ENCODE measurements at regions not wholly inside any gene's neighbourhood (a gene's known extent, or its start where the extent isn't known, plus 50 kb on each side); places are given as distances from the start of the nearest gene placed in this dataset.

DNA sequence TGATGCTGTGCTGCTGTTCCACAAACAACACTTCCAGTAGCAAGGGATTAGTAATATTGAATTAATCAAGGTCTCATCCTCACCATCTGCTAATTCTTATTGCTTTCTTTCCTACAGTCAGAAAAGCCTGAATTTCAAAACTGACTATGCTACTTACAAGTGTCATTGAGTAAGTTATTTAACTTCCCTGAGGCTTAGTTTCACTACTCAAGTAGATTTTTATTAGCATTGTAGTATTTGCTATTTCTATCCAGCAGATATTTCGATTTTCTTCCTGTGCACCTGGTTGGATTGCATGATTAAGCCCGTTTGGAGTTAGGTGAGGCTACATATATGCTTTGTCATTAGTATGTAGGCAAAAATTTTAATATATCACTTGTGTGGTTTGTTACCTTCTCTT, 591.5 kb downstream of the TRHDE start:
- TF ChIP-seq EP300 (IDR thresholded peaks at IDR 0.05) (no peak), POLR2A (IDR thresholded peaks at IDR 0.05) (no peak)
- TF ChIP-seq, protein P1, sequence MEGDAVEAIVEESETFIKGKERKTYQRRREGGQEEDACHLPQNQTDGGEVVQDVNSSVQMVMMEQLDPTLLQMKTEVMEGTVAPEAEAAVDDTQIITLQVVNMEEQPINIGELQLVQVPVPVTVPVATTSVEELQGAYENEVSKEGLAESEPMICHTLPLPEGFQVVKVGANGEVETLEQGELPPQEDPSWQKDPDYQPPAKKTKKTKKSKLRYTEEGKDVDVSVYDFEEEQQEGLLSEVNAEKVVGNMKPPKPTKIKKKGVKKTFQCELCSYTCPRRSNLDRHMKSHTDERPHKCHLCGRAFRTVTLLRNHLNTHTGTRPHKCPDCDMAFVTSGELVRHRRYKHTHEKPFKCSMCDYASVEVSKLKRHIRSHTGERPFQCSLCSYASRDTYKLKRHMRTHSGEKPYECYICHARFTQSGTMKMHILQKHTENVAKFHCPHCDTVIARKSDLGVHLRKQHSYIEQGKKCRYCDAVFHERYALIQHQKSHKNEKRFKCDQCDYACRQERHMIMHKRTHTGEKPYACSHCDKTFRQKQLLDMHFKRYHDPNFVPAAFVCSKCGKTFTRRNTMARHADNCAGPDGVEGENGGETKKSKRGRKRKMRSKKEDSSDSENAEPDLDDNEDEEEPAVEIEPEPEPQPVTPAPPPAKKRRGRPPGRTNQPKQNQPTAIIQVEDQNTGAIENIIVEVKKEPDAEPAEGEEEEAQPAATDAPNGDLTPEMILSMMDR (IDR thresholded peaks at IDR 0.05) = no peak
- DNase-seq (ENCODE audit: low spot score in 2 of 2) = no peak
- H3K36me3 ChIP-seq = no peaks in the 10 kb centered on the region
- no peaks in the 10 kb centered on the region for H3K4me1 ChIP-seq
- H3K27me3 ChIP-seq = no peaks in the 10 kb centered on the region
- H3K4me3 ChIP-seq = no peak overlapping the region
- no peaks in the 10 kb centered on the region for H3K9me3 ChIP-seq
- H3K27ac ChIP-seq = no peak overlapping the region
- WGBS, 2 donors = 58% methylated on average over 2 of the region's 2 CpGs

DNA sequence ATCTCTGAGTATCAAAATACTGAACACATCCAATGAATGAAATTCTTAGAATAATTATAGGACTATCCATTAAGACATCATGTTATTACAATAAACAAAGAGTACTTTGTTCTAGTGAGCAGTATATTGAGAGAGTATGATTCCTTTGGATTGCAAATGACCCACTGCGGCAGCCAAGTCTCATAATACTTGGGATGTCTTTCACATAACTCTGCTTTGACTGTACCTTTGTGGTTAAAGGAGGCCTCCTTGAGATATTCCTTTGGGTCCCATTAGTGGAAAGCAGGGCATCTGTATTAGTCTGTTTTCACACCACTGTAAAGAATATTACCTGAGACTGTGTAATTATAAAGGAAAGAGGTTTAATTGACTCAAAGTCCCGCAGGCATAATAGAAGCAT, 593.8 kb downstream of the TRHDE start:
- 54 to 55% methylated on average over 2 of the region's 2 CpGs for WGBS, 2 donors
- TF ChIP-seq, protein P1 (IDR thresholded peaks at IDR 0.05) = no peak
- TF ChIP-seq EP300 (IDR thresholded peaks at IDR 0.05) = no peak
- TF ChIP-seq POLR2A (IDR thresholded peaks at IDR 0.05) = no peak
- no peak overlapping the region for H3K4me3 ChIP-seq
- H3K27me3 ChIP-seq = no peaks in the 10 kb centered on the region
- H3K27ac ChIP-seq = no peak overlapping the region
- no peaks in the 10 kb centered on the region for H3K36me3 ChIP-seq
- DNase-seq (ENCODE audit: low spot score in 2 of 2) = no peak
- no peaks in the 10 kb centered on the region for H3K4me1 ChIP-seq
- no peaks in the 10 kb centered on the region for H3K9me3 ChIP-seq

DNA sequence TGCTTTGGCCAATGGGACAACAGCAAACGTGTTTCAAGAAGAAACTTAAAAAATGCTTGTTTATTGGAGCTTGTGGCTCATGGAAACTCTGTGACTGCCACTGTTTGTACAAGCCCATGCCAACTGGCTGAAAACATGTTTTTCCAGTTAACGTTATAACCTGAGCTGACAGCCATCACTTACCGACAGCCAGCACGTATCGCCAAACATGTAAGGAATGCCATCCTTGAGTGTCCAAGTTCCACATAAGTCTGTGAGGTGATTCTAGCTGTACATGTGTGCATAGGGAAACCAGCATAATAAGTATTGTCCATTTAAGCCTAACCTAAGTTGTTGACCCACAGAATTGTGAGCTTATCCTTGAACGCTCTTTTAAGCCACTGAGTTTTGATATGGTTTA, 596.9 kb downstream of the TRHDE start:
- 85 to 87% methylated on average over 6 of the region's 6 CpGs for WGBS, 2 donors
- H3K27me3 ChIP-seq = no peaks in the 10 kb centered on the region
- H3K9me3 ChIP-seq = no peaks in the 10 kb centered on the region
- H3K4me1 ChIP-seq = no peaks in the 10 kb centered on the region
- no peaks in the 10 kb centered on the region for H3K36me3 ChIP-seq
- no peak for TF ChIP-seq EP300 (IDR thresholded peaks at IDR 0.05)
- TF ChIP-seq, protein P1 (IDR thresholded peaks at IDR 0.05) = no peak
- TF ChIP-seq POLR2A (IDR thresholded peaks at IDR 0.05) = no peak
- no peak for DNase-seq (ENCODE audit: low spot score in 2 of 2)
- no peak overlapping the region for H3K27ac ChIP-seq
- H3K4me3 ChIP-seq = no peak overlapping the region

DNA sequence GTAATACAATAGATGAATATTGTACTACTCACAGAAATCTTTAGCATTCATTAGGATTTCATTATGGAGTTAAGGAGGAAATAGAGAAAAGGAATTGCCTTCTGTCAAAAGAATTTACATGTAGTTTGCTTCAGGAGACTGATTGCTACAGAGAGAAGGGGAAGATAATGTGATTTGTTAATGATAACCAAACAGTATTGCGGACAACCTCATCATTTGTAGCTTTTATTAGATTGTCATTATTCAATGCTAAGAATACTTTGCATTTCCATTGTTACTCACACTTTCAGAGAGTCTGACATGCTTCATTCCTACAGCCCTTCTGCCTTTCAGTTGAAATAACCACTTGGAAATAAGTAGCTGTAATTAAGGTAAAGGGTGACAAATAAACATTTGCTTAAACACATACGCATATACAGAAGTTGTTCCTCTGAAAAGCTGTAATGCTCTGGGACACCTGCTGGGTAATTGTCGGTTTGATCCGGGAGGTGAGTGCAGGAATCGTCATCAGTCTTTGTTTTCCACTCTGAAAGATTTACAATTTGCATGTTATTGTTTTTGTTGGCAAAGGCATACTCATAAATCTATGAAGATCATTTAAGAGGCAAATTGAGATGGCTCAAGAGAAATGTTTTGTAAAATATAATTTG, 600.2 kb downstream of the TRHDE start:
- DNase-seq (ENCODE audit: low spot score in 2 of 2) = no peak
- Histone ChIP-seq H3K4me1 (no peaks in the 10 kb centered on the region), H3K4me3 (no peak overlapping the region), H3K27ac (no peak overlapping the region), H3K36me3 (no peaks in the 10 kb centered on the region), H3K27me3 (no peaks in the 10 kb centered on the region), H3K9me3 (peaks cover 0 to 10% (median 4%) of the 10 kb centered on the region in 4 donors)
- WGBS, 2 donors = 35 to 39% methylated on average over 5 of the region's 5 CpGs
- TF ChIP-seq POLR2A (IDR thresholded peaks at IDR 0.05) = no peak
- TF ChIP-seq EP300 (IDR thresholded peaks at IDR 0.05) = no peak
- TF ChIP-seq, protein P1 (IDR thresholded peaks at IDR 0.05) = no peak

DNA sequence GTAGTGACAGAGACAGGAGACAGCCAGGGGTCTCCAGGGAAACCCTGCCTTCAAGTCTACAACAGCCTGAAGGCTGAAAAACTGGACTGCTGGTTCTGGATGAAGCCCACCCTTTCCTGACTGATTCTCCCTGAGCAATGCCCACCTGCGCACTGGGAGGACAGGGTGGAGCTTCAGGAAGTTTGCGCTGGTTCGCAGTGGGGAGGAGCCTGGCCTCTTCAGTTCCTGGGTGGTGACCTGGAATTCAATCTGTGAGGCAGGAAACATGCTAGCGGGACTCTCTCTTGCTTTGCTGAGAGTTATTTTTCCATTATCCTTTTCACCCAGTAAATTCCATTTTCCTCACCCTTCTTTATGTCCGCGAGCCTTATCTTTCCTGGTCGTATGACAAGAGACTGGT, 600.8 kb downstream of the TRHDE start:
- Histone ChIP-seq H3K4me1 (no peaks in the 10 kb centered on the region), H3K27me3 (no peaks in the 10 kb centered on the region), H3K4me3 (no peak overlapping the region), H3K9me3 (peaks cover 0 to 10% (median 4%) of the 10 kb centered on the region in 4 donors), H3K36me3 (no peaks in the 10 kb centered on the region), H3K27ac (no peak overlapping the region)
- no peak for TF ChIP-seq EP300 (IDR thresholded peaks at IDR 0.05)
- no peak for TF ChIP-seq POLR2A (IDR thresholded peaks at IDR 0.05)
- TF ChIP-seq, protein P1 (IDR thresholded peaks at IDR 0.05) = no peak
- 85% methylated on average over 7 of the region's 7 CpGs for WGBS, 2 donors
- no peak for DNase-seq (ENCODE audit: low spot score in 2 of 2)

All from tibial nerve (tissue), 4 donors.